ENCODE measurements at regions not wholly inside any gene's neighbourhood (a gene's known extent, or its start where the extent isn't known, plus 50 kb on each side); places are given as distances from the start of the nearest gene placed in this dataset.

GRCh38 chr14:81936902-81937301 lies 403.2 kb upstream of the SEL1L start:
- no peak for TF ChIP-seq POLR2AphosphoS5 (IDR thresholded peaks at IDR 0.05; ENCODE audit: low read depth, low read length)
- no peak for TF ChIP-seq REST (IDR thresholded peaks at IDR 0.05; ENCODE audit: insufficient read depth in 1 of 2, low read depth in 2 of 2, low read length in 2 of 2)
- TF ChIP-seq TAF1 (IDR thresholded peaks at IDR 0.05; ENCODE audit: borderline replicate concordance, insufficient read depth, low read length), result no peak
- TF ChIP-seq SIN3A (IDR thresholded peaks at IDR 0.05; ENCODE audit: borderline replicate concordance, insufficient read depth, low read length), result no peak
- TF ChIP-seq FOXP2 (optimal IDR thresholded peaks at IDR 0.05; ENCODE audit: borderline replicate concordance, extremely low read depth, extremely low read length, insufficient read depth), result no peak
